Heart left ventricle (tissue), 13 donors: ENCODE measurements at regions not wholly inside any gene's neighbourhood (a gene's known extent, or its start where the extent isn't known, plus 50 kb on each side); places are given as distances from the start of the nearest gene placed in this dataset.

Source experiments
- POLR2A ChIP-seq, 2 donors: fragments of 450-650 bp; IDR thresholded peaks; one replicate each; pipeline ENCODE4 v1.6.1; 2017; ENCODE audit warnings: antibody characterized with exemption in 2 of 2, mild to moderate bottlenecking in 2 of 2, moderate library complexity in 2 of 2
- TF ChIP-seq, protein P1 (sequence below), 12 donors: fragments of 200-600 bp; sonication (generic) in 4 of 12; IDR thresholded peaks; one replicate each; pipeline versions ENCODE4 v1.5.0 to v1.8.0; 2018 to 2022; ENCODE audit warnings: antibody characterized with exemption in 12 of 12, mild to moderate bottlenecking in 5 of 12
- donor health status: ischemic (EF 13 %, LVEDD 7.1; RV severe dilation, severe dysfunction).
- donor health status: DM: no; HTN: yes; CAD: no.
- donor health status: DM: no; HTN: no; CAD: no.
- donor health status: ischemic (EF 25% LVEDD 6.9; RV normal size, moderate dysfunction).
- donor health status: ischemic (EF 25% LVEDD 5.7; RV mildly dilated, moderate dysfunction).
- donor health status: ischemic (EF 35%, LVEDD 5.7; RV mildly dilated, moderate dysfunction).
- donor health status: nonischemic (EF 11% LVEDD 7.7; RV severe dilation, severe dysfunction).
- donor health status: DM: yes; HTN: yes; CAD: no.
- donor health status: PGD.
- donor health status: ischemic (EF 29% LVEDD 5.4; RV normal size, mild dysfunction).
- donor health status: nonischemic (EF 23%, LVEDD 6.1; RV moderate dilation, normal function).

DNA sequence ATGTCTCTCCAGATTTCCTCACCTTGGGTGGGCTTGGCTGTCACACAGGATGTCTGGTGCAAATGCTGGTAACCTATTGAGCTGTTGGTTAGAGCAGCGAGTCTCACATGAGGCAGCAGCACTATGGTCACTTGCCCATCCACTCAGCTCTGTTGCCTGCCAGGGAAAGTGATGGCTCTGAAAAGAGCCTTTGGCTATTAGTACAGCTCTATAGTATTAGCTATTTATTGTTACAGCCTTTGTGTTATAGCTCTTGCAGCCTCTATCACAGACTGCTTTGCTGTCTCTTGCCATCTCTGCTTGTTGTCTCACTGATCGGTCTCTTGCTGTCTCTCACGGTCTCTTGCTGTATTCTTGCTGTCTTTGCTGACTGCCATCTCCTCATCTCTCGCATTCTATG lies 114.3 kb downstream of the MFSD1 start:
- TF ChIP-seq, protein P1, sequence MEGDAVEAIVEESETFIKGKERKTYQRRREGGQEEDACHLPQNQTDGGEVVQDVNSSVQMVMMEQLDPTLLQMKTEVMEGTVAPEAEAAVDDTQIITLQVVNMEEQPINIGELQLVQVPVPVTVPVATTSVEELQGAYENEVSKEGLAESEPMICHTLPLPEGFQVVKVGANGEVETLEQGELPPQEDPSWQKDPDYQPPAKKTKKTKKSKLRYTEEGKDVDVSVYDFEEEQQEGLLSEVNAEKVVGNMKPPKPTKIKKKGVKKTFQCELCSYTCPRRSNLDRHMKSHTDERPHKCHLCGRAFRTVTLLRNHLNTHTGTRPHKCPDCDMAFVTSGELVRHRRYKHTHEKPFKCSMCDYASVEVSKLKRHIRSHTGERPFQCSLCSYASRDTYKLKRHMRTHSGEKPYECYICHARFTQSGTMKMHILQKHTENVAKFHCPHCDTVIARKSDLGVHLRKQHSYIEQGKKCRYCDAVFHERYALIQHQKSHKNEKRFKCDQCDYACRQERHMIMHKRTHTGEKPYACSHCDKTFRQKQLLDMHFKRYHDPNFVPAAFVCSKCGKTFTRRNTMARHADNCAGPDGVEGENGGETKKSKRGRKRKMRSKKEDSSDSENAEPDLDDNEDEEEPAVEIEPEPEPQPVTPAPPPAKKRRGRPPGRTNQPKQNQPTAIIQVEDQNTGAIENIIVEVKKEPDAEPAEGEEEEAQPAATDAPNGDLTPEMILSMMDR (IDR thresholded peaks at IDR 0.05): no peak
- no peak for TF ChIP-seq POLR2A (IDR thresholded peaks at IDR 0.05)
